H9 (cell line): ENCODE measurements at regions not wholly inside any gene's neighbourhood (a gene's known extent, or its start where the extent isn't known, plus 50 kb on each side); places are given as distances from the start of the nearest gene placed in this dataset.

Experiments used
- DNase-seq: peaks from one replicate; pipeline ENCODE4 v3.0.0-alpha.2; 2017
- H2AFZ ChIP-seq: one replicate; pipeline ENCODE4 v1.6.1; 2013; ENCODE audit warnings: mild to moderate bottlenecking, low read length, control low read depth, moderate library complexity
- H2AK5ac ChIP-seq: 2 replicates; pipeline ENCODE4 v1.6.1; 2013; ENCODE audit warnings: low read length, control low read depth, mixed read lengths; ENCODE audit not compliant: insufficient read length
- H2BK120ac ChIP-seq: one replicate; pipeline ENCODE4 v1.6.1; 2013; ENCODE audit warnings: low read depth, mild to moderate bottlenecking, low read length, control low read depth, inconsistent platforms; ENCODE audit not compliant: poor library complexity, severe bottlenecking
- H2BK12ac ChIP-seq: 2 replicates; pipeline ENCODE4 v1.6.1; 2013; ENCODE audit warnings: low read length, control low read depth, mixed read lengths, low read depth; ENCODE audit not compliant: insufficient read length
- H2BK15ac ChIP-seq: 2 replicates; pipeline ENCODE4 v1.6.1; 2013; ENCODE audit warnings: low read depth, low read length, control low read depth
- H2BK20ac ChIP-seq: one replicate; pipeline ENCODE4 v1.6.1; 2013; ENCODE audit warnings: low read depth, mild to moderate bottlenecking, low read length, control low read depth, inconsistent platforms; ENCODE audit not compliant: poor library complexity, severe bottlenecking
- H2BK5ac ChIP-seq: 2 replicates; pipeline ENCODE4 v1.6.1; 2013; ENCODE audit warnings: low read length, control low read depth, mixed read lengths; ENCODE audit not compliant: insufficient read length
- H3K14ac ChIP-seq: 2 replicates; pipeline ENCODE4 v1.6.1; 2013; ENCODE audit warnings: low read length, control low read depth; ENCODE audit not compliant: insufficient read depth
- H3K18ac ChIP-seq: 2 replicates; pipeline ENCODE4 v1.6.1; 2013; ENCODE audit warnings: low read depth, mild to moderate bottlenecking, mixed read lengths, low read length, control low read depth; ENCODE audit not compliant: insufficient read length
- H3K23ac ChIP-seq: 2 replicates; pipeline ENCODE4 v1.6.1; 2013; ENCODE audit warnings: low read length, control low read depth, mixed read lengths, low read depth; ENCODE audit not compliant: insufficient read length
- H3K23me2 ChIP-seq: 2 replicates; pipeline ENCODE4 v1.6.1; 2013; ENCODE audit warnings: low read depth, mild to moderate bottlenecking, mixed read lengths, low read length, control low read depth; ENCODE audit not compliant: insufficient read length, poor library complexity, severe bottlenecking
- H3K27ac ChIP-seq: 2 replicates; pipeline ENCODE4 v1.5.1; 2013; ENCODE audit warnings: low read length, control low read depth, mixed read lengths, low read depth; ENCODE audit not compliant: insufficient read length
- H3K27me3 ChIP-seq: 2 replicates; pipeline ENCODE4 v1.6.1; 2013; ENCODE audit warnings: low read length, control low read depth, inconsistent platforms; ENCODE audit not compliant: insufficient read depth
- H3K4ac ChIP-seq: 2 replicates; pipeline ENCODE4 v1.6.1; 2013; ENCODE audit warnings: low read depth, mild to moderate bottlenecking, control low read depth, inconsistent platforms, low read length, moderate library complexity
- H3K4me1 ChIP-seq: 2 replicates; pipeline ENCODE4 v1.6.1; 2013; ENCODE audit warnings: low read length, control low read depth, inconsistent platforms; ENCODE audit not compliant: insufficient read depth
- H3K4me2 ChIP-seq: 2 replicates; pipeline ENCODE4 v1.6.1; 2013; ENCODE audit warnings: low read length, control low read depth, mixed read lengths; ENCODE audit not compliant: insufficient read length, insufficient read depth
- H3K56ac ChIP-seq: 2 replicates; pipeline ENCODE4 v1.6.1; 2013; ENCODE audit warnings: low read depth, mild to moderate bottlenecking, mixed read lengths, low read length, control low read depth; ENCODE audit not compliant: insufficient read length
- H3K79me1 ChIP-seq: 2 replicates; pipeline ENCODE4 v1.6.1; 2013; ENCODE audit warnings: low read depth, mild to moderate bottlenecking, moderate library complexity, low read length, control low read depth, inconsistent platforms; ENCODE audit not compliant: insufficient read depth, poor library complexity, severe bottlenecking
- H3K79me2 ChIP-seq: 2 replicates; pipeline ENCODE4 v1.6.1; 2013; ENCODE audit warnings: low read length, control low read depth, inconsistent platforms; ENCODE audit not compliant: insufficient read depth
- H3K9ac ChIP-seq: 2 replicates; pipeline ENCODE4 v1.6.1; 2013; ENCODE audit warnings: low read length, control low read depth, mixed read lengths; ENCODE audit not compliant: insufficient read length; ENCODE audit errors: extremely low read depth
- H3K9me3 ChIP-seq: one replicate; pipeline ENCODE4 v1.6.1; 2013; ENCODE audit warnings: low read depth, low read length, inconsistent platforms; ENCODE audit not compliant: control insufficient read depth
- H3T11ph ChIP-seq: one replicate; pipeline ENCODE4 v1.6.1; 2013; ENCODE audit warnings: mild to moderate bottlenecking, low read length, control low read depth, inconsistent platforms
- H4K20me1 ChIP-seq: one replicate; pipeline ENCODE4 v1.6.1; 2013; ENCODE audit not compliant: control insufficient read depth, insufficient read length, insufficient read depth
- H4K5ac ChIP-seq: 2 replicates; pipeline ENCODE4 v1.6.1; 2013; ENCODE audit warnings: low read depth, mild to moderate bottlenecking, mixed read lengths, low read length, control low read depth; ENCODE audit not compliant: insufficient read length
- H4K8ac ChIP-seq: replicated peaks from 2 replicates; pipeline ENCODE4 v1.6.1; 2013; ENCODE audit warnings: low read length, control low read depth, mixed read lengths, low read depth; ENCODE audit not compliant: insufficient read length
- H4K91ac ChIP-seq: 2 replicates; pipeline ENCODE4 v1.6.1; 2013; ENCODE audit warnings: low read depth, mild to moderate bottlenecking, moderate library complexity, mixed read lengths, low read length, control low read depth; ENCODE audit not compliant: insufficient read length
- H3K27ac Mint-ChIP-seq, 3 experiments: 2 replicates in 2 of 3; 3 replicates in 1 of 3; pipeline ENCODE4 v1.8.0; 2020 to 2021; ENCODE audit warnings: mixed read lengths in 3 of 3, mild to moderate bottlenecking in 1 of 3, moderate library complexity in 1 of 3
- H3K27me3 Mint-ChIP-seq: 2 replicates; pipeline ENCODE4 v1.8.0; 2021; ENCODE audit warnings: low read depth, mild to moderate bottlenecking, moderate library complexity, mixed read lengths
- H3K36me3 Mint-ChIP-seq, 3 experiments: 2 replicates in 2 of 3; 3 replicates in 1 of 3; pipeline ENCODE4 v1.8.0; 2020 to 2021; ENCODE audit warnings: low read depth in 3 of 3, mixed read lengths in 3 of 3; ENCODE audit not compliant: insufficient read depth in 1 of 3
- H3K4me1 Mint-ChIP-seq, 2 experiments: 2 replicates each; pipeline ENCODE4 v1.8.0; 2020; ENCODE audit warnings: mixed read lengths in 2 of 2
- H3K4me3 Mint-ChIP-seq, 2 experiments: 2 replicates in 1 of 2; 3 replicates in 1 of 2; pipeline ENCODE4 v1.8.0; 2020 to 2021; ENCODE audit warnings: mild to moderate bottlenecking in 2 of 2, mixed read lengths in 2 of 2, moderate library complexity in 1 of 2
- H3K9me3 Mint-ChIP-seq, 2 experiments: 2 replicates in 1 of 2; 3 replicates in 1 of 2; pipeline ENCODE4 v1.8.0; 2020; ENCODE audit warnings: mild to moderate bottlenecking in 2 of 2, mixed read lengths in 2 of 2, moderate library complexity in 1 of 2
- WGBS: extraction: QIAGEN DNeasy Blood & Tissue Kit; methylation state at CpG from one replicate; pipeline ENCODE4 v1.1.7; 2013; ENCODE audit warnings: missing lambda C conversion rate, low lambda C conversion rate, mixed read lengths; ENCODE audit not compliant: insufficient read length; ENCODE audit errors: extremely low coverage; 5-methylcytosine and 5-hydroxymethylcytosine counted together
- TF ChIP-seq, protein P1 (sequence below): fragments of 200-600 bp; sonication (generic); conservative IDR thresholded peaks from 3 replicates; pipeline ENCODE4 v1.8.0; 2021; ENCODE audit warnings: antibody characterized with exemption, mild to moderate bottlenecking

DNA sequence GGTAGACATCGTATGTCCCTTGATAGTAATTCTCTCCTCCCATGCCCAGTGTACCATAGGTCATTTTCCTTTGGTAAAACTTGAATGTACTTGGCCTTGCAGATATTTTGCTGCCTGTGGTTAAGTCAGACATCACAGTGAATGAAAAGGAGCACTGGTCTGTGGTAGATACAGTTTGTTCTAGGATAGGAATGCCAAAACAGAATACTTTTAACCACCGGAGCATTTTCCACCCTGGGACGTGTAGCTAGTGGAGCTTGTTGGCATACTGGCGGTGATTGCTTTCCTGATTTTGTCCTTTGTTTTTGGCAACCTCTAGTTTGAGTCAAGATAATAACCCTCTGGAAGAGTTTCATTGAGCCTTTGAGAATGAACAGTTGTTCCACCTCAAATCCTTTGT is 92.0 kb upstream of the BMPER start:
- H4K20me1 ChIP-seq = no peaks in the 10 kb centered on the region
- H2AFZ ChIP-seq = no peak overlapping the region
- no peak overlapping the region for H2BK12ac ChIP-seq
- no peak overlapping the region for H3K14ac ChIP-seq
- Mint-ChIP-seq H3K36me3 (no peaks in the 10 kb centered on the region), H3K27me3 (no peaks in the 10 kb centered on the region), H3K4me3 (no peak overlapping the region), H3K9me3 (no peaks in the 10 kb centered on the region), H3K27ac (no peak overlapping the region), H3K4me1 (peaks cover 0 to 5% of the 10 kb centered on the region in 2 experiments; a peak in 3 of 4 replicates)
- H3K18ac ChIP-seq = no peak overlapping the region
- no peak overlapping the region for H3T11ph ChIP-seq
- no peaks in the 10 kb centered on the region for H3K79me2 ChIP-seq
- no peaks in the 10 kb centered on the region for H3K79me1 ChIP-seq
- WGBS = no CpG with 5 or more reads among the region's 4 CpGs
- H3K4me1 ChIP-seq = no peaks in the 10 kb centered on the region
- H3K9ac ChIP-seq = no peak overlapping the region
- H4K91ac ChIP-seq = no peak overlapping the region
- H3K27ac ChIP-seq = no peak overlapping the region
- H3K56ac ChIP-seq = no peak overlapping the region
- DNase-seq = no peak
- TF ChIP-seq, protein P1, sequence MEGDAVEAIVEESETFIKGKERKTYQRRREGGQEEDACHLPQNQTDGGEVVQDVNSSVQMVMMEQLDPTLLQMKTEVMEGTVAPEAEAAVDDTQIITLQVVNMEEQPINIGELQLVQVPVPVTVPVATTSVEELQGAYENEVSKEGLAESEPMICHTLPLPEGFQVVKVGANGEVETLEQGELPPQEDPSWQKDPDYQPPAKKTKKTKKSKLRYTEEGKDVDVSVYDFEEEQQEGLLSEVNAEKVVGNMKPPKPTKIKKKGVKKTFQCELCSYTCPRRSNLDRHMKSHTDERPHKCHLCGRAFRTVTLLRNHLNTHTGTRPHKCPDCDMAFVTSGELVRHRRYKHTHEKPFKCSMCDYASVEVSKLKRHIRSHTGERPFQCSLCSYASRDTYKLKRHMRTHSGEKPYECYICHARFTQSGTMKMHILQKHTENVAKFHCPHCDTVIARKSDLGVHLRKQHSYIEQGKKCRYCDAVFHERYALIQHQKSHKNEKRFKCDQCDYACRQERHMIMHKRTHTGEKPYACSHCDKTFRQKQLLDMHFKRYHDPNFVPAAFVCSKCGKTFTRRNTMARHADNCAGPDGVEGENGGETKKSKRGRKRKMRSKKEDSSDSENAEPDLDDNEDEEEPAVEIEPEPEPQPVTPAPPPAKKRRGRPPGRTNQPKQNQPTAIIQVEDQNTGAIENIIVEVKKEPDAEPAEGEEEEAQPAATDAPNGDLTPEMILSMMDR = no peak
- no peak overlapping the region for H3K4ac ChIP-seq
- H2BK120ac ChIP-seq = no peak overlapping the region
- H2BK20ac ChIP-seq = no peak overlapping the region
- no peak overlapping the region for H2BK5ac ChIP-seq
- H3K27me3 ChIP-seq = no peaks in the 10 kb centered on the region
- H3K23me2 ChIP-seq = no peaks in the 10 kb centered on the region
- no peak overlapping the region for H4K5ac ChIP-seq
- H3K4me2 ChIP-seq = no peak overlapping the region
- no peaks in the 10 kb centered on the region for H3K9me3 ChIP-seq
- no peak overlapping the region for H2AK5ac ChIP-seq
- H2BK15ac ChIP-seq = no peak overlapping the region
- no peak overlapping the region for H3K23ac ChIP-seq
- no peak overlapping the region for H4K8ac ChIP-seq
